ELR (cell line): ENCODE measurements at regions not wholly inside any gene's neighbourhood (a gene's known extent, or its start where the extent isn't known, plus 50 kb on each side); places are given as distances from the start of the nearest gene placed in this dataset.
"Not testable (repeated sequence)": the region's sequence is repeated elsewhere in the genome, so short reads cannot be mapped to it uniquely, and the experiment has no call there.

Source experiments
- DNase-seq: peaks from one replicate; pipeline ENCODE4 v3.0.0-alpha.2; 2015; ENCODE audit warnings: low read depth

- no peak for DNase-seq
Measured at GRCh38 chr10:63077800-63078199, 55.3 kb upstream of the NRBF2 start.

GRCh38 chr10:63072951-63073350 lies 60.2 kb upstream of the NRBF2 start:
- no peak for DNase-seq

- no peak for DNase-seq
Measured at GRCh38 chr10:63071145-63071544, 62.0 kb upstream of the NRBF2 start.

- DNase-seq, result no peak
Measured at GRCh38 chr10:63069318-63069717, 63.8 kb upstream of the NRBF2 start.

DNA sequence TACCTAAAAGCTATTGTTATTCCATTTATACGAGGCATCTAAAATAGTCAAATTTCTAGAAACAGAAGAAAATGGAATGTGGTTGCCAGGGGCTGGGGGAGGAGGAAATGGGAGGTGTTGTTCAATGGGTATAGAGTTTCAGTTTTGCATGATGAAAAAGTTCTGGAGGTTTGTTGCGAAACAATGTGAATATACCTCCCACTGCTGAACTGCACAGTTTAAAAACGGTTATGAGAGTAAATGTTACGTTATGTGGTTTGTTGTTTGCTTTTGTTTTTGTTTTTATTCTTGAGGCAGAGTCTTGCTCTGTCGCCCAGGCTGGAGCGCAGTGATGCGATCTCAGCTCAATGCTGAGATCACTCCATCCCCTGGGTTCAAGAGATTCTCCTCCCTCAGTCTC lies 64.9 kb upstream of the NRBF2 start:
- no peak for DNase-seq

DNA sequence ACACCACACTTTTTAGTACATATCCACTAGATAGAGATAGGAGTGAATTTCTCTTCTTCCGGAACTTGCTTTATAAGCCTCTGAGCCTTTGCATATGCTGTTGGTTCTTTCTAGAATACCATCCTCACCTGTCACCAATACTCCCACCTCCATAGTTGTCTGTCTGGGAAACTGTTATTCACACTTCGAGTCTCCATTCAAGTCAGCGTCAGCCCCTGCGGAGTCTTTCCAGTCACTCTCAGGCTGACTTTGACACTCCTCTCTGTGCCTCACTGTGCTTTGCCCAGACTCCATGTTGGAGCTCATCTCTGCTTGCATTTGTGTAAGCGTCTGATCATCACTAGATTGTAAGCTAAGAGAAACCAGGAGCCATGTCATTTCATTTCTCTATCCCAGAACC lies 66.5 kb upstream of the NRBF2 start:
- no peak for DNase-seq

- DNase-seq, result no peak
Measured at GRCh38 chr10:63064706-63065105, 68.4 kb upstream of the NRBF2 start.

GRCh38 chr10:63058236-63058635 lies 74.9 kb upstream of the NRBF2 start:
- DNase-seq, result peak; percentile 6

- no peak for DNase-seq
Measured at GRCh38 chr10:63057509-63057908, 75.6 kb upstream of the NRBF2 start.

- DNase-seq, result no peak
Measured at GRCh38 chr10:63055705-63056104, 77.4 kb upstream of the NRBF2 start.

DNA sequence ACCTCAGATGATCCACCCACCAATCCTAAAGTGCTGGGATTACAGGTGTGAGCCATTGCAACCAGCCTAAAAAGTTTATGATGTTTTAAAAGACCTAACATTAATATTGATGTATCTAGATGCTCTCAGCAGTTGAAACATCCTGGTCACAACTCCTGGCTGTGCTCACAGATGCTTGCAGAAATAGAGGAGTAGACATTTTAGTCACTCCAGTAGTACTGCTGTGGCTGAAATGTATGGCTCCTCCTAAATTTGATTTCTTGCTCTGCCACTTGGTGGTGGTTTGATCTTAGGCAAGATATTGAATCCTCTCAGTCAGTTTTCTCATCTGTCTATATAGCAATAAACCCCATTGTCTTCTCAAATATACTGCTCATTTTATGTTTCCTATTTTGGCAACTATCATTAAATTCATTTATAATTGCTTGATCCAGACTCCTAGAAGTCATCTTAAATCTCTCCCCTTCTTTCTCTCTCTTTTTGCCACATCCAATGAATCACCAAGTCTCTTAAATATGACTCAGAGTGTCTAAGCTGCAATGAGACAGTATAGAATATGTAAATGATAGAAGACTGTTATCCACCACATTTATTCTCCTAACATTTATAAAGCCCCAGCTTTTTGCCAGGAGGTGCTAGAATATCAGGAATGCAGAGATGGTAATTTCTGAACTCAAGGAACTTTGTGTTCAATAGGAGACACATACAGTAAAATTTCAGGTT lies 78.1 kb upstream of the NRBF2 start:
- peak; percentile 64 for DNase-seq

DNA sequence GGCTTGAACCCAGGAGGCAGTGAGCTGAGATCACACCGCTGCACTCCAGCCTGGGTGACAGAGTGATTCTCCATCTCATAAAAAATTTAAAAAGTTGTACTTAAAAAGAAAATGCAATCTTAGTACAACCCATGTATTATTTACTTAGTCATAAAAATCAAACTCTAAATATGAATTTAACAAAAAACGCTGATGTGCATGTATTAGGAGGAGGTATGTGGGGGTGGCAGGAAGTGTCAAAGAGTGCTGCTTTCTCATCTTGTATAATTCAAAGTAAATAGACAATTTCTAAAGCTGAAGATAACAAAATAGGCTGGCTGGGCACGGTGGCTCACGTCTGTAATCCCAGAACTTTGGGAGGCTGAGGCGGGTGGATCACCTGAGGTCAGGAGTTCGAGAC lies 81.0 kb upstream of the NRBF2 start:
- no peak for DNase-seq

GRCh38 chr10:63042256-63042655 lies 90.9 kb upstream of the NRBF2 start:
- DNase-seq, result no peak

DNA sequence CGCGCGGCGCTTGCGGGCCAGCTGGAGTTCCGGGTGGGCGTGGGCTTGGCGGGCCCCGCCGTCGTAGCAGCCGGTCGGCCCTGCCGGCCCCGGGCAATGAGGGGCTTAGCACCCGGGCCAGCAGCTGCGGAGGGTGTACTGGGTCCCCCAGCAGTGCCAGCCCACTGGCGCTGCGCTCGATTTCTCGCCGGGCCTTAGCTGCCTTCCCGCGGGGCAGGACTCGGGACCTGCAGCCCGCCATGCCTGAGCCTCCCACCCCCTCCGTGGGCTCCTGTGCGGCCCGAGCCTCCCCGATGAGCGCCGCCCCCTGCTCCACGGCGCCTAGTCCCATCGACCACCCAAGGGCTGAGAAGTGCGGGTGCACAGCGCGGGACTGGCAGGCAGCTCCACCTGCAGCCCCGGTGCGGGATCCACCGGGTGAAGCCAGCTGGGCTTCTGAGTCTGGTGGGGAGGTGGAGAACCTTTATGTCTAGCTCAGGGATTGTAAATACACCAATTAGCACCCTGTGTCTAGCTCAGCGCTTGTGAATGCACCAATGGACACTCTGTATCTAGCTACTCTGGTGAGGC lies 99.4 kb upstream of the NRBF2 start:
- not testable (repeated sequence) for DNase-seq

DNA sequence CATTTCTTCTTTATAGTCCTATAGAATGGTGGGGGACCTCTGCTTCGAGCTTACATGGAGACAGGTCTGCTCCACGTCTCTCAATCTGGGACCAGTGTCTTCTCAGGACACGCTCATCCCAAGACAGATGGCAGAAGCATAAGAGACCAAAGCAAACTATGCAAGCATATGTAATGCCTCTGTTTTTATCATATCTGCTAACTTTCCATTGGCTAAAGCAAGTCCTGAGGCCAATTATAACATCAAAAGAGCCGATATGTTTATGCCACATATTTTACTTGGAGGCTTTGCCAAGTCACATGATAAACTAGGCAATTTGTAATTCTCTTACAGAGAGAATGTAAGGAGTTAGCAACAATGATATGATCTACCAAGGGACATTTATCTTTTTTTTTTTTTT lies 102.6 kb upstream of the NRBF2 start:
- DNase-seq, result no peak

DNA sequence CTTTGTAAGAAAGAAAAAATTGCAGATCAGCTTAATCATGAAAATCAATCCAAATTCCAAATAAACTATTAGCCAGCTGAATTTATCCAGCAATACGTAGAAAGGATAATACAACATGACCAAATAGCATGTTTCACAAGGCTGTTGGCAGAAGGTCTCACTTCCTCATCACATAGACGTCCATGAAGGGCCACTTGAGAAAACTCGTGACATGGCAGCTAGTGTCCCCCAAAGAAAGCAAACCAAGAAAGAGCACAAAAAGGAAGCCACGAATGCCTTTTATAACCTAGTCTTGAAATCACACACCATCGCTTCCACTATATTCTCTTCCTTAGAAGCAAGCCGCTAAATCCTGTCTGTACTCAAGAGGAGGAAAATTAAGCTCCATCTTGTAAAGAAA lies 105.6 kb upstream of the NRBF2 start:
- DNase-seq, result no peak

DNA sequence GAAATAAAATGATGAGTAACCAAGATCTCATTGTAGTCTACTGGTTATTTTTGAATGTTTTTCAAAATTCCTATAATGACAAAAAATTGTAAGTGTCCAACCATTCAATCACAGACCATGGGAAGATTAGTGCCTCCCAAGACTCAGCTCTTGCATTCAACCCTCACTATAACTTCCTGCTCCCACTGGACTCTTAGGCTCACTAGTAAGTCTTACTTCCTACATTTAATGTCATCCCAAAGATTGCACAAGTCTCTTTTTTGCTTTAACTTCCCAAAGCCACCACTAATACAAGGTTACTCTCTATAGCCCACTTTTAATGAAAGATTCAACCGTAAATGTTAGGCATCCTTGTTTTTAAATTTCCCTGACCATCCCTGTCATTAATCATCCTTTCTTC lies 111.9 kb upstream of the NRBF2 start:
- no peak for DNase-seq

DNA sequence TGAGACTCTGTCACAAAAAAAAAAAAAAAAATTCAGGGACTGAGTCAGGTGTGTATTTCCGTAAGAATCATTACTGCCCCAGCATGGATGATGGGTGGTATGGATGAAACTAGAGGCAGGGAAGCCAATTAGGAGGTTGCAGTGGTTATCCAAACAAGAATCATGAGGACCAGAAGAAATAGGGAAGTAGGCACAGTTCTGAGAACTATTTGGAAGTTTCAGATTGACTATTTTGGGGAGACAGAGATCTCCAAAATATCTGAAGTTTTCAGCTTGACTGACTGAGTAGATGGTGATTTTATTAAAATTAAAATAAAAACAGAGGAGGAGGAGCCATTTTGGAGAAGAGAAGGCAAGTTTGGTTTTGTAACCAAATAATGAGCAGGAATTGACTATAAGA lies 119.4 kb upstream of the NRBF2 start:
- DNase-seq, result no peak

- DNase-seq, result no peak
Measured at GRCh38 chr10:63012623-63013022, 120.5 kb upstream of the NRBF2 start.

DNA sequence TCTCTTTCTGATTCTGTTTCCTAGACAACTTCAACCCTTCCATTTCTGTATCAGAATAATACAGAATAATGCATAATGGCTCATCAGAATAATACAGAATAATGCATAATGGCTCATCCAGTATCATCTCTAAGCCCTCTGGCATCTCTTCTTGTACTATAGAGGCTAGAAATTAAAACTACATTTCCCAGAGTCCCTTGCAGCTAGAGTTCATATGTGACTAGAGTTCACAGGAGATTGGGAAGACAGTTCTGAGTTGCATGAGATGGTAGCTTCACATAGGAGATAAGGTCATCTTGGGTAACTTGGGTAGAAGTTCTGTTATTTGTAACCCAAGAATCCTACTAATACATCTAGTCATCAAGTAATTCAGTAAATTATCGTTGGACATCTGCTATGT lies 122.9 kb upstream of the NRBF2 start:
- no peak for DNase-seq

- DNase-seq, result peak; percentile 17
Measured at GRCh38 chr10:63008491-63008890, 124.6 kb upstream of the NRBF2 start.

GRCh38 chr10:63007112-63007511 lies 126.0 kb upstream of the NRBF2 start:
- DNase-seq, result no peak

DNA sequence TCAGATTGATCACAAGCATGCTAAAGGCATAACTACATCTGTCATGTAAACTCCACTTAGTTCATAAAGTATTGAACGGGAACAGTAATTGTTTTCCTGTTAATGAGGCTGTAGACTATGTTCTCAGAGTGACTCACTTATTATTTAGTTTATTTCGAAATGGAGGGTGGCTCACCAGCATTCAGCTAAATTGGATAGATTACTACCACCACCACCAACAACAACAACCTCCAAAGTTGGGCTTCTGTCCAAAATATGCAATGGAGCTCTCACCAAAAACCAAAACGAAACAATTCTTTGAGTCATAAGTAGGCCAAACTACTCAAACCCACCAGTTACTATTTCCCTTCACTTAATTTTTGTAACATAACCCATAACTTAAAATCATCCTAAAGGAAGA lies 127.9 kb upstream of the NRBF2 start:
- DNase-seq, result peak; percentile 64

DNA sequence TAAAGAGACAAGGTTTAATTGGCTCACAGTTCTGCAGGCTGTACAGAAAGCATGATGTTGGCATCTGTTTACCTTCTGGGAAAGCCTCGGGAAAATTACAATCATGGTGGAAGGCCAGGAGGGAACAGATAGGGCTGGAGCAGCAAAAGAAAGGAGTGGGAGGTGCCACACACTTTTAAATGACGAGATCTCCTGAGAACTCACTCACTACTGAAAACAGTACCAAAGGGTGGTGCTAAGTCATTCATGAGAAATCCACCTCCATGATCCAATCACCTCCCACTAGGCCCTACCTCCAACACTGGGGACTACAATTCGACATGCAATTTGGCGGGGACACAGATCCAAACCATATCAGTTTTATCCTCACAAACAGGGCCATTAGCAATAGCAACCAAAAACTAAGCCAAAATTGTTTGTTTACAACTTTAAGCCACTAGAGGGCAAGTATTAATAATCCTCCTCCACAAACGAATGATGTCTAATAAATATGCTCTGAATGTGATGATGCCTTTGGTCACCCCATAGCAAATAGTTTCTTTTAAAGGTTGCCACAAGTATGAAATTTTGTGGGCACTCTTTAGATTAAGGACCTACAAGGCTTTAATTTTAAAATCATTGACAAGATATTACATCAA lies 129.2 kb upstream of the NRBF2 start:
- DNase-seq, result peak; percentile 43
